Amygdala (tissue), 56 donors: ENCODE measurements at regions not wholly inside any gene's neighbourhood (a gene's known extent, or its start where the extent isn't known, plus 50 kb on each side); places are given as distances from the start of the nearest gene placed in this dataset.
"Not testable (repeated sequence)": the region's sequence is repeated elsewhere in the genome, so short reads cannot be mapped to it uniquely, and the experiment has no call there.

ENCODE experiments used
- DNase-seq, 56 donors: peaks; one replicate each; lab custom pipeline; 2025; lab: John Stamatoyannopoulos, UW

- DNase-seq: no peak
Measured at GRCh38 chr1:5768014-5768413, 224.2 kb downstream of the NPHP4 start.

GRCh38 chr1:5766996-5767395 lies 225.2 kb downstream of the NPHP4 start:
- DNase-seq: not testable (repeated sequence)

- no peak for DNase-seq
Measured at GRCh38 chr1:5765997-5766913, 226.0 kb downstream of the NPHP4 start.

- DNase-seq: no peak
Measured at GRCh38 chr1:5765483-5765882, 226.7 kb downstream of the NPHP4 start.

GRCh38 chr1:5764959-5765358 lies 227.3 kb downstream of the NPHP4 start:
- no peak for DNase-seq

- DNase-seq: no peak
Measured at GRCh38 chr1:5764464-5764863, 227.8 kb downstream of the NPHP4 start.

- no peak for DNase-seq
Measured at GRCh38 chr1:5763696-5764370, 228.4 kb downstream of the NPHP4 start.

- no peak for DNase-seq
Measured at GRCh38 chr1:5758859-5759578, 233.2 kb downstream of the NPHP4 start.

GRCh38 chr1:5758000-5758858 lies 234.0 kb downstream of the NPHP4 start:
- no peak for DNase-seq

- DNase-seq: peak in 1 of 56 donors; percentile 26
Measured at GRCh38 chr1:5757187-5757805, 234.9 kb downstream of the NPHP4 start.

- DNase-seq: no peak
Measured at GRCh38 chr1:5756434-5757186, 235.6 kb downstream of the NPHP4 start.

- no peak for DNase-seq
Measured at GRCh38 chr1:5755552-5756125, 236.6 kb downstream of the NPHP4 start.

- no peak for DNase-seq
Measured at GRCh38 chr1:5754817-5755551, 237.2 kb downstream of the NPHP4 start.

- DNase-seq: no peak
Measured at GRCh38 chr1:5753549-5754421, 238.4 kb downstream of the NPHP4 start.

GRCh38 chr1:5752746-5753548 lies 239.3 kb downstream of the NPHP4 start:
- no peak for DNase-seq
